ENCODE measurements at regions not wholly inside any gene's neighbourhood (a gene's known extent, or its start where the extent isn't known, plus 50 kb on each side); places are given as distances from the start of the nearest gene placed in this dataset.

GRCh38 chr15:38622304-38622703, 57.7 kb upstream of the RASGRP1 start (continued):
- TF ChIP-seq AR (CRISPR knock-in tag; IDR thresholded peaks at IDR 0.05) (no peak), CTCF (IDR thresholded peaks at IDR 0.05) (no peak)

DNA sequence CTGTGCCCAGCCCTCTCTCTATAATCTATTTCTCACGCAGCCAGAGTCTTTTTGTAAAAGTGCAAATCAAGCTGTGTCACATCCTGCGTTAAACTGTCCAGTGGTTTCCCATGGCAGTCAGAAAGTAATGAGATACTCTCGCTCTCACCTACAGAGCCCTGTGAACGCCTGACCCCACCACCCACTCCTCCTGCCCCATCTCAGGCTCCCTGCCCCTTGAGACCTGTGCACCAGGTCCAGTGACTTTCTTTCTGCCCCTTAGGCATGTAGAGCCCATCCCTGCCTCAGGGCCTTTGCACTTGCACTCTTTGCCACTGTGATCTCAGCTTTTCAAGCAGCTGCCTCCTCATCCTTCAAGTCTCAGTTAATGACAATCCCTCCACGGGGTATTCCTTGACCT, 58.3 kb upstream of the RASGRP1 start:
- Mint-ChIP-seq H3K36me3 (no peaks in the 10 kb centered on the region), H3K9me3 (peaks cover 4% of the 10 kb centered on the region; the same call in 1 of the 2 replicates), H3K4me3 (no peak overlapping the region), H3K4me1 (0 out of 2 replicates have a peak, but pooled peaks cover 2% of the 10 kb centered on the region), H3K27ac (no peak overlapping the region), H3K27me3 (ENCODE audit: low read depth) (no peaks in the 10 kb centered on the region; the same call in none of the 2 replicates)
- DNase-seq (ENCODE audit: low spot score) (no peak), ATAC-seq (no peak)
- POLR2A ChIA-PET = no interaction called here
- TF ChIP-seq EMX1 (CRISPR knock-in tag; IDR thresholded peaks at IDR 0.05) (no peak), GRHL2 (CRISPR knock-in tag; IDR thresholded peaks at IDR 0.05; ENCODE audit: insufficient replicate concordance, severe bottlenecking) (no peak), ZNF671 (CRISPR knock-in tag; IDR thresholded peaks at IDR 0.05) (no peak)
- TF ChIP-seq, protein P1, sequence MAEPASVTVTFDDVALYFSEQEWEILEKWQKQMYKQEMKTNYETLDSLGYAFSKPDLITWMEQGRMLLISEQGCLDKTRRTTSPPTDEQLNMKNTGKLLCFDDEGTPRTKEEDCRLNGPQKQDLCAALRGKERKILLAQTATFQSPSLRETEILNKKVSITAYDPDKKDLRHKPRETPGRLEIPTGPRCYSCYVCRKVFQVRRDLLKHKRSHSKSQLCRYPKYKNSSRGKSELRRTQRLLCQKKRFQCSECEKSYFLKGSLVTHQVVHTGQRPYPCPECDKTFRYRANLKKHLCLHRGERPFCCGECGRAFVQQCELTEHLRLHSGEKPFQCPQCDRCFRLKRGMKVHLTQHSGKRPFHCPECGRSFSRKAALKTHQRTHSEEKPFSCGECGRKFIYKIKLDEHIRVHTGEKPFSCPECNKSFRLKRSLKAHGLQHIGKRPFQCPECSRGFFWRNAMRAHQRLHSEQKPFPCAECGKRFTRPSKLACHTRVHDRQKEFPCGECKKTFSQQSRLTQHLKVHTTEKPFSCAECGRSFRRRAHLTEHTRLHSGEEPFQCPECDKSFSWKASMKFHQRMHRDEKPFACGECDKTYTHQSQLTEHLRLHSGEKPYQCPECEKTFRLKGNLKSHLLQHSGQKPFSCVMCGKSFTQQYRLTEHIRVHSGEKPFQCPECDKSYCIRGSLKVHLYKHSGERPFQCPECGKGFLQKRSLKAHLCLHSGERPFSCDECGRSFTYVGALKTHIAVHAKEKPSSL (CRISPR knock-in tag; conservative IDR thresholded peaks at IDR 0.05) = no peak
- TF ChIP-seq, protein P2, sequence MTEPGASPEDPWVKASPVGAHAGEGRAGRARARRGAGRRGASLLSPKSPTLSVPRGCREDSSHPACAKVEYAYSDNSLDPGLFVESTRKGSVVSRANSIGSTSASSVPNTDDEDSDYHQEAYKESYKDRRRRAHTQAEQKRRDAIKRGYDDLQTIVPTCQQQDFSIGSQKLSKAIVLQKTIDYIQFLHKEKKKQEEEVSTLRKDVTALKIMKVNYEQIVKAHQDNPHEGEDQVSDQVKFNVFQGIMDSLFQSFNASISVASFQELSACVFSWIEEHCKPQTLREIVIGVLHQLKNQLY (CRISPR knock-in tag; IDR thresholded peaks at IDR 0.05) = no peak
- CTCF ChIA-PET = no interaction called here

DNA sequence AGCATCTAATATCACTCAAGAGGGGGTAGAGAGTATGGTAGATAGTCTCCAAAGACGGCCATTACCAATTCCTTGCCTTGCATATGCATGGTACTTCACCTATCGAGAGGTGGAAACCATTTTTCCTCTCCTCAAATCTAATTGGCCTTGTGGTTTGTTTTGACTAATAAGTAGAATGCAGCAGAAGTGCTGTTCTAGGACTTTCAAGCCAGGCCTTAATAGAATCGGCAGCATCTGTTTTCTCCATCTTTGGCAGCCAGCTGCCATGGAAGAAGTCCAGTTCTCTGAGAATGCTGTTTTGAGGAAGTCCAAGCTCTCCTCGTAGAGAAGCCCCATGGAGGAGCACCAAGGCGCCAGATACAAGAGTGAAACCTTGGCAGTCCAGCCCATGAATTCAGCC, 59.1 kb upstream of the RASGRP1 start:
- no peak overlapping the region for H3K4me3 Mint-ChIP-seq
- H3K27me3 Mint-ChIP-seq (ENCODE audit: low read depth) = no peaks in the 10 kb centered on the region; the same call in none of the 2 replicates
- no peak for TF ChIP-seq GABPB1 (CRISPR knock-in tag; IDR thresholded peaks at IDR 0.05)
- no peak for TF ChIP-seq ZNF416 (CRISPR knock-in tag; IDR thresholded peaks at IDR 0.05)
- TF ChIP-seq TP53 (CRISPR knock-in tag; IDR thresholded peaks at IDR 0.05) = no peak
- TF ChIP-seq, protein P3, sequence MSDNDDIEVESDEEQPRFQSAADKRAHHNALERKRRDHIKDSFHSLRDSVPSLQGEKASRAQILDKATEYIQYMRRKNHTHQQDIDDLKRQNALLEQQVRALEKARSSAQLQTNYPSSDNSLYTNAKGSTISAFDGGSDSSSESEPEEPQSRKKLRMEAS (CRISPR knock-in tag; IDR thresholded peaks at IDR 0.05) = no peak
- TF ChIP-seq NFATC4 (CRISPR knock-in tag; IDR thresholded peaks at IDR 0.05) = no peak
- no peak for TF ChIP-seq TEAD4 (CRISPR knock-in tag; IDR thresholded peaks at IDR 0.05)
- no peak for TF ChIP-seq NR3C1 (CRISPR knock-in tag; conservative IDR thresholded peaks at IDR 0.05; ENCODE audit: low read depth)
- TF ChIP-seq ZNF138 (CRISPR knock-in tag; conservative IDR thresholded peaks at IDR 0.05) = no peak
- TF ChIP-seq FOXJ3 (CRISPR knock-in tag; IDR thresholded peaks at IDR 0.05; ENCODE audit: borderline replicate concordance) = no peak
- no peak for TF ChIP-seq NFE2L1 (CRISPR knock-in tag; IDR thresholded peaks at IDR 0.05)
- H3K27ac Mint-ChIP-seq = no peak overlapping the region
- DNase-seq (ENCODE audit: low spot score) (no peak), ATAC-seq (no peak)
- H3K9me3 Mint-ChIP-seq = peaks cover 4% of the 10 kb centered on the region; the same call in 1 of the 2 replicates
- H3K36me3 Mint-ChIP-seq = no peaks in the 10 kb centered on the region
- ChIA-PET POLR2A (no interaction called here), CTCF (interaction anchor here (1.5 kb wide), 1 partner anchor 60 kb away, joined by 5 read pairs; no protein-coding TSS in a partner anchor)
- 0 out of 2 replicates have a peak, but pooled peaks cover 2% of the 10 kb centered on the region for H3K4me1 Mint-ChIP-seq
